HepG2 (cell line): ENCODE measurements at regions not wholly inside any gene's neighbourhood (a gene's known extent, or its start where the extent isn't known, plus 50 kb on each side); places are given as distances from the start of the nearest gene placed in this dataset.

Source experiments
- ATAC-seq: fragments of 200-7000 bp; cut with Tn5 transposase; 3 replicates; pipeline ENCODE4 v1.9.1; 2020; ENCODE audit warnings: mild to moderate bottlenecking, moderate library complexity
- BruUV-seq: library from RNA; stranded (reverse); fragments of 400-500 nt; replicated peaks from 2 replicates; lab custom pipeline; 2021; lab: Mats Ljungman, UMichigan
- CTCF ChIA-PET: fragments of 300-600 bp; formaldehyde crosslinking; extraction: SDS; loops from one replicate; lab custom pipeline; 2021; ENCODE audit warnings: low total read pairs, inconsistent platforms, low intra/inter-chr PET ratio; lab: Yijun Ruan, JAX
- POLR2A ChIA-PET: fragments of 350-600 bp; sonication (Branson Sonifier 250); formaldehyde crosslinking; loops from one replicate; lab custom pipeline; 2020; ENCODE audit warnings: antibody characterized with exemption, inconsistent platforms; lab: Yijun Ruan, JAX
- DNase-seq: peaks from one replicate; pipeline ENCODE4 v3.0.0-alpha.2; 2015; ENCODE audit warnings: low spot score
- FAIRE-seq: peaks from 3 replicates; lab custom pipeline; 2011; peaks lifted over from hg19 to GRCh38; lab: Jason Lieb, UNC
- H2AFZ ChIP-seq: one replicate; pipeline ENCODE4 v1.6.1; 2011; ENCODE audit warnings: low read length, inconsistent platforms
- H3K27ac ChIP-seq: fragments of 300-600 bp; 3 replicates; pipeline ENCODE4 v1.8.0; 2011; ENCODE audit warnings: mixed run types, mild to moderate bottlenecking, mixed read lengths, low read length, inconsistent platforms; ENCODE audit not compliant: insufficient read depth; ENCODE audit errors: extremely low read length
- H3K27me3 ChIP-seq, 2 experiments: fragments of 200-600 bp in 1 of 2; 2 replicates in 1 of 2; 3 replicates in 1 of 2; pipeline versions ENCODE4 v1.6.0 to v1.8.0; 2011; ENCODE audit warnings: low read length in 2 of 2, mild to moderate bottlenecking in 2 of 2, moderate library complexity in 2 of 2, inconsistent platforms in 1 of 2; ENCODE audit not compliant: insufficient read depth in 2 of 2, control insufficient read depth in 1 of 2
- H3K36me3 ChIP-seq, 2 experiments: fragments of 200-600 bp in 1 of 2; replicated peaks in 1 of 2; 2 replicates in 1 of 2; 3 replicates in 1 of 2; pipeline versions ENCODE4 v1.5.1 to v1.8.0; 2011; ENCODE audit warnings: low read length in 2 of 2, inconsistent platforms in 1 of 2; ENCODE audit not compliant: insufficient read depth in 2 of 2, control insufficient read depth in 1 of 2
- H3K4me1 ChIP-seq: 2 replicates; pipeline ENCODE4 v1.5.1; 2012; ENCODE audit warnings: low read length, inconsistent platforms; ENCODE audit not compliant: insufficient read depth
- H3K4me2 ChIP-seq: 2 replicates; pipeline ENCODE4 v1.6.0; 2011; ENCODE audit warnings: low read depth, low read length, inconsistent platforms
- H3K4me3 ChIP-seq, 3 experiments: fragments of 200-600 bp in 1 of 3; sonication (generic), shearing (Covaris generic) in 1 of 3; replicated peaks in 1 of 3; 2 replicates each; pipeline ENCODE4 v1.5.1; 2011 to 2016; ENCODE audit warnings: low read length in 3 of 3, inconsistent platforms in 2 of 3, low read depth in 2 of 3, mild to moderate bottlenecking in 2 of 3, control low read depth in 1 of 3, mixed read lengths in 1 of 3; ENCODE audit not compliant: insufficient read depth in 1 of 3
- H3K79me2 ChIP-seq: one replicate; pipeline ENCODE4 v1.6.1; 2011; ENCODE audit warnings: low read length, inconsistent platforms; ENCODE audit not compliant: insufficient read depth
- H3K9ac ChIP-seq: 2 replicates; pipeline ENCODE4 v1.6.0; 2011; ENCODE audit warnings: mild to moderate bottlenecking, low read depth, low read length, inconsistent platforms; ENCODE audit not compliant: insufficient read depth
- H3K9me3 ChIP-seq: 2 replicates; pipeline ENCODE4 v1.5.1; 2012; ENCODE audit warnings: mild to moderate bottlenecking, low read length
- H4K20me1 ChIP-seq: 2 replicates; pipeline ENCODE4 v1.6.0; 2011; ENCODE audit warnings: inconsistent platforms, mild to moderate bottlenecking, low read length, moderate library complexity; ENCODE audit not compliant: insufficient read depth
- KLF15 ChIP-seq: sonication (generic); formaldehyde crosslinking; IDR thresholded peaks from 2 replicates; pipeline ENCODE4 v1.8.1; 2023; ENCODE audit warnings: borderline replicate concordance, mild to moderate bottlenecking, inconsistent platforms, missing genetic modification reagents, mixed read lengths
- KLF6 ChIP-seq: IDR thresholded peaks from 2 replicates; pipeline ENCODE4 v1.8.0; 2016; ENCODE audit warnings: missing biosample characterization, missing genetic modification reagents
- MAFK ChIP-seq, 2 experiments: IDR thresholded peaks in 1 of 2; conservative IDR thresholded peaks in 1 of 2; 2 replicates each; pipeline ENCODE4 v1.6.1; 2011; ENCODE audit warnings: improper control_type of control experiment in 2 of 2, low read length in 2 of 2
- NFYB ChIP-seq: sonication (generic); formaldehyde crosslinking; IDR thresholded peaks from 2 replicates; pipeline ENCODE4 v1.4.0; 2020; ENCODE audit warnings: missing genetic modification reagents
- ZC3H13 ChIP-seq: sonication (generic); formaldehyde crosslinking; IDR thresholded peaks from 2 replicates; pipeline ENCODE4 v1.8.1; 2023; ENCODE audit warnings: mild to moderate bottlenecking, missing genetic modification reagents, moderate library complexity
- ZNF326 ChIP-seq: sonication (generic); formaldehyde crosslinking; IDR thresholded peaks from 2 replicates; pipeline ENCODE4 v1.4.0; 2020; ENCODE audit warnings: missing genetic modification reagents, borderline replicate concordance
- WGBS: methylation state at CpG from one replicate; pipeline ENCODE4 v1.1.6; 2017; ENCODE audit warnings: low lambda C conversion rate; 5-methylcytosine and 5-hydroxymethylcytosine counted together
- in situ Hi-C: cut with HindIII; loops from 2 replicates; pipeline ENCODE4 v1.10.0; 2017; ENCODE audit warnings: low pct_unique_long_range_greater_than_20kb; ENCODE audit not compliant: extremely low pct_ligation_motif_present
- intact Hi-C: fragments of 100-400 bp; cut with micrococcal nuclease; formaldehyde crosslinking; loops from one replicate; pipeline ENCODE4 v1.10.0; 2022; ENCODE audit not compliant: unreplicated experiment
- TF ChIP-seq, protein P1 (sequence below): IDR thresholded peaks from 2 replicates; pipeline ENCODE4 v1.6.1; 2016; ENCODE audit warnings: missing compliant biosample characterization, missing genetic modification reagents, borderline replicate concordance

GRCh38 chr2:16466133-16466820, 199.4 kb downstream of the CYRIA start:
- H3K9ac ChIP-seq: no peak overlapping the region
- no peaks in the 10 kb centered on the region for H3K36me3 ChIP-seq
- DNase-seq: no peak
- no peaks in the 10 kb centered on the region for H3K27me3 ChIP-seq
- FAIRE-seq: no peak
- no peak overlapping the region for H3K27ac ChIP-seq
- H2AFZ ChIP-seq: no peak overlapping the region
- WGBS: 56% methylated on average over 7 of the region's 8 CpGs
- no peak for TF ChIP-seq NFYB (CRISPR knock-in tag)
- no peak for TF ChIP-seq ZNF326
- TF ChIP-seq KLF15: no peak
- no peak for TF ChIP-seq ZC3H13 (CRISPR knock-in tag)
- TF ChIP-seq, protein P1, sequence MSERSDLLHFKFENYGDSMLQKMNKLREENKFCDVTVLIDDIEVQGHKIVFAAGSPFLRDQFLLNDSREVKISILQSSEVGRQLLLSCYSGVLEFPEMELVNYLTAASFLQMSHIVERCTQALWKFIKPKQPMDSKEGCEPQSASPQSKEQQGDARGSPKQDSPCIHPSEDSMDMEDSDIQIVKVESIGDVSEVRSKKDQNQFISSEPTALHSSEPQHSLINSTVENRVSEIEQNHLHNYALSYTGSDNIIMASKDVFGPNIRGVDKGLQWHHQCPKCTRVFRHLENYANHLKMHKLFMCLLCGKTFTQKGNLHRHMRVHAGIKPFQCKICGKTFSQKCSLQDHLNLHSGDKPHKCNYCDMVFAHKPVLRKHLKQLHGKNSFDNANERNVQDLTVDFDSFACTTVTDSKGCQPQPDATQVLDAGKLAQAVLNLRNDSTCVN (CRISPR knock-in tag): no peak
- H3K4me2 ChIP-seq: no peak overlapping the region
- no TSS peak for BruUV-seq
- no peaks in the 10 kb centered on the region for H4K20me1 ChIP-seq
- POLR2A ChIA-PET: no interaction called here
- ATAC-seq: no peak
- H3K9me3 ChIP-seq: no peaks in the 10 kb centered on the region
- H3K4me3 ChIP-seq: no peak overlapping the region
- in situ Hi-C loops: no loop called here
- no peaks in the 10 kb centered on the region for H3K79me2 ChIP-seq
- intact Hi-C loops: no loop called here
- H3K4me1 ChIP-seq: peaks cover 6% of the 10 kb centered on the region; the same call in 1 of the 2 replicates
- CTCF ChIA-PET: no interaction called here

- Histone ChIP-seq H2AFZ (no peak overlapping the region), H3K36me3 (no peaks in the 10 kb centered on the region), H3K79me2 (no peaks in the 10 kb centered on the region), H4K20me1 (no peaks in the 10 kb centered on the region), H3K4me2 (no peak overlapping the region), H3K4me3 (no peak overlapping the region), H3K9me3 (no peaks in the 10 kb centered on the region), H3K27ac (no peak overlapping the region), H3K4me1 (peaks cover 6% of the 10 kb centered on the region; the same call in 1 of the 2 replicates)
- DNase-seq (no peak), ATAC-seq (no peak), FAIRE-seq (peak; percentile 34)
- POLR2A ChIA-PET: no interaction called here
- WGBS: 0% methylated on average over 3 of the region's 3 CpGs
- CTCF ChIA-PET: no interaction called here
- TF ChIP-seq MAFK (conservative IDR thresholded peaks at IDR 0.05 in 1 of 2, IDR thresholded peaks at IDR 0.05 in 1 of 2; ENCODE audit: low read length in 2 of 2): peak in 1 of 2 experiments; percentile 21; a peak in 1 of 4 replicates
- no peak for TF ChIP-seq KLF6 (CRISPR knock-in tag)
- TF ChIP-seq, all 625 proteins: peak for 1
- in situ Hi-C loops (no loop called here), intact Hi-C loops (no loop called here)
- H3K27me3 ChIP-seq: no peaks in the 10 kb centered on the region
- H3K9ac ChIP-seq: no peak overlapping the region
- no TSS peak for BruUV-seq
These were observed 201.0 kb downstream of the CYRIA start for GRCh38 chr2:16464641-16465040.
